ENCODE measurements at regions not wholly inside any gene's neighbourhood (a gene's known extent, or its start where the extent isn't known, plus 50 kb on each side); places are given as distances from the start of the nearest gene placed in this dataset.

DNA sequence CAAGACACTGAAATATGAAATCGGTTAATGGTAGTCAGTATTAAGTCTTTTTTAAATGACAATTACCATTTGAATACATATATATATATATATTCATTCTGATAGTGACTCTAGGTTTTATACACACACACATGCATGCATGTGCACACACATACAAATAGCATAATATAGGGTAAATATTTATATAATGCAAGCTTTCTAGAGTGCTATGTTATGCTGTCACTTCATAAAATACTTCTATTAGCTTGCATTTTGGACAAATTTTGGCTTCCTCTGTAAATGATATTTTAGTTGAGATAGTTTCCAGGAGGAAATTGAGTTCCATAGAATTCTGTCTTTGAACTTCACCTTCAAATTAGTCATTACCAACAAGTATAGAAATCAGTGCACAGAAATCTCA, 89.9 kb upstream of the EPHA3 start (continued):
- TF ChIP-seq FOXJ3 (CRISPR knock-in tag; IDR thresholded peaks at IDR 0.05) (no peak), YY1 (IDR thresholded peaks at IDR 0.05; ENCODE audit: low read depth) (no peak)
- TF ChIP-seq, protein P1, sequence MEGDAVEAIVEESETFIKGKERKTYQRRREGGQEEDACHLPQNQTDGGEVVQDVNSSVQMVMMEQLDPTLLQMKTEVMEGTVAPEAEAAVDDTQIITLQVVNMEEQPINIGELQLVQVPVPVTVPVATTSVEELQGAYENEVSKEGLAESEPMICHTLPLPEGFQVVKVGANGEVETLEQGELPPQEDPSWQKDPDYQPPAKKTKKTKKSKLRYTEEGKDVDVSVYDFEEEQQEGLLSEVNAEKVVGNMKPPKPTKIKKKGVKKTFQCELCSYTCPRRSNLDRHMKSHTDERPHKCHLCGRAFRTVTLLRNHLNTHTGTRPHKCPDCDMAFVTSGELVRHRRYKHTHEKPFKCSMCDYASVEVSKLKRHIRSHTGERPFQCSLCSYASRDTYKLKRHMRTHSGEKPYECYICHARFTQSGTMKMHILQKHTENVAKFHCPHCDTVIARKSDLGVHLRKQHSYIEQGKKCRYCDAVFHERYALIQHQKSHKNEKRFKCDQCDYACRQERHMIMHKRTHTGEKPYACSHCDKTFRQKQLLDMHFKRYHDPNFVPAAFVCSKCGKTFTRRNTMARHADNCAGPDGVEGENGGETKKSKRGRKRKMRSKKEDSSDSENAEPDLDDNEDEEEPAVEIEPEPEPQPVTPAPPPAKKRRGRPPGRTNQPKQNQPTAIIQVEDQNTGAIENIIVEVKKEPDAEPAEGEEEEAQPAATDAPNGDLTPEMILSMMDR (IDR thresholded peaks at IDR 0.05): no peak
- TF ChIP-seq, protein P2, sequence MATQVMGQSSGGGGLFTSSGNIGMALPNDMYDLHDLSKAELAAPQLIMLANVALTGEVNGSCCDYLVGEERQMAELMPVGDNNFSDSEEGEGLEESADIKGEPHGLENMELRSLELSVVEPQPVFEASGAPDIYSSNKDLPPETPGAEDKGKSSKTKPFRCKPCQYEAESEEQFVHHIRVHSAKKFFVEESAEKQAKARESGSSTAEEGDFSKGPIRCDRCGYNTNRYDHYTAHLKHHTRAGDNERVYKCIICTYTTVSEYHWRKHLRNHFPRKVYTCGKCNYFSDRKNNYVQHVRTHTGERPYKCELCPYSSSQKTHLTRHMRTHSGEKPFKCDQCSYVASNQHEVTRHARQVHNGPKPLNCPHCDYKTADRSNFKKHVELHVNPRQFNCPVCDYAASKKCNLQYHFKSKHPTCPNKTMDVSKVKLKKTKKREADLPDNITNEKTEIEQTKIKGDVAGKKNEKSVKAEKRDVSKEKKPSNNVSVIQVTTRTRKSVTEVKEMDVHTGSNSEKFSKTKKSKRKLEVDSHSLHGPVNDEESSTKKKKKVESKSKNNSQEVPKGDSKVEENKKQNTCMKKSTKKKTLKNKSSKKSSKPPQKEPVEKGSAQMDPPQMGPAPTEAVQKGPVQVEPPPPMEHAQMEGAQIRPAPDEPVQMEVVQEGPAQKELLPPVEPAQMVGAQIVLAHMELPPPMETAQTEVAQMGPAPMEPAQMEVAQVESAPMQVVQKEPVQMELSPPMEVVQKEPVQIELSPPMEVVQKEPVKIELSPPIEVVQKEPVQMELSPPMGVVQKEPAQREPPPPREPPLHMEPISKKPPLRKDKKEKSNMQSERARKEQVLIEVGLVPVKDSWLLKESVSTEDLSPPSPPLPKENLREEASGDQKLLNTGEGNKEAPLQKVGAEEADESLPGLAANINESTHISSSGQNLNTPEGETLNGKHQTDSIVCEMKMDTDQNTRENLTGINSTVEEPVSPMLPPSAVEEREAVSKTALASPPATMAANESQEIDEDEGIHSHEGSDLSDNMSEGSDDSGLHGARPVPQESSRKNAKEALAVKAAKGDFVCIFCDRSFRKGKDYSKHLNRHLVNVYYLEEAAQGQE (IDR thresholded peaks at IDR 0.05; ENCODE audit: low read depth, low read length): no peak
- TF ChIP-seq, protein P3, sequence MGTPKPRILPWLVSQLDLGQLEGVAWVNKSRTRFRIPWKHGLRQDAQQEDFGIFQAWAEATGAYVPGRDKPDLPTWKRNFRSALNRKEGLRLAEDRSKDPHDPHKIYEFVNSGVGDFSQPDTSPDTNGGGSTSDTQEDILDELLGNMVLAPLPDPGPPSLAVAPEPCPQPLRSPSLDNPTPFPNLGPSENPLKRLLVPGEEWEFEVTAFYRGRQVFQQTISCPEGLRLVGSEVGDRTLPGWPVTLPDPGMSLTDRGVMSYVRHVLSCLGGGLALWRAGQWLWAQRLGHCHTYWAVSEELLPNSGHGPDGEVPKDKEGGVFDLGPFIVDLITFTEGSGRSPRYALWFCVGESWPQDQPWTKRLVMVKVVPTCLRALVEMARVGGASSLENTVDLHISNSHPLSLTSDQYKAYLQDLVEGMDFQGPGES (IDR thresholded peaks at IDR 0.05; ENCODE audit: low read depth, low read length): no peak

DNA sequence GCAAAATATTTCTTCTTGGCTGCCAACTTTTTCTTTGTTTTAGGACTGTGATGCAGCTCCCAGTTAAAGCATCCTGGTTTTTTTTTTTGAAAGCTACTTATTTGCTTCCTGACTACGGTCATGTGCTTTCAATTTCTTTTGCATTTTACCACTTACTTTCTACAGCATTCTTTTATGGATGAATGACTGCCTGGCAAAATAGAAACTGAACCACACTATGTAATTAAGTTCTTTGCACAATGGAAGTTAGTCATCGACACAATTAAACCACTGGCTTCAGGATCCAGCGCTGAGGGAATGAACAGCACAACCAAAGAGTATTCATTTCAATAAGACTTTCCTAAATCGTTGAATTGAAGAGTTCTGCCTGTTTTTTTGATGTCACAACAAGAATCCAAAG, 82.2 kb upstream of the EPHA3 start:
- POLR2A ChIA-PET: no interaction called here
- Histone ChIP-seq H3F3A (replicated peaks; ENCODE audit: insufficient read depth) (no peaks in the 10 kb centered on the region), H3K9me3 (no peaks in the 10 kb centered on the region), H3K36me3 (replicated peaks in 1 of 2; ENCODE audit: control insufficient read depth in 1 of 2, insufficient read depth in 2 of 2, low read length in 1 of 2) (no peaks in the 10 kb centered on the region), H3K27ac (ENCODE audit: low read depth in 2 of 2, low read length in 1 of 2) (no peak overlapping the region), H3K4me3 (ENCODE audit: low read depth in 2 of 2, low read length in 1 of 2) (no peak overlapping the region), H2AFZ (ENCODE audit: low read depth) (no peak overlapping the region), H3K4me2 (no peak overlapping the region), H3K79me2 (ENCODE audit: insufficient read depth) (no peaks in the 10 kb centered on the region), H4K20me1 (ENCODE audit: insufficient read depth) (peaks cover 3% of the 10 kb centered on the region; the same call in 1 of the 2 replicates), H3K27me3 (ENCODE audit: insufficient read depth) (no peaks in the 10 kb centered on the region; the same call in 1 of the 2 replicates), H3K4me1 (ENCODE audit: control insufficient read depth in 1 of 2, insufficient read depth in 2 of 2, low read depth in 1 of 2, low read length in 1 of 2) (peaks cover 0 to 6% of the 10 kb centered on the region in 2 experiments; a peak in 1 of 4 replicates), H3K9ac (no peak overlapping the region), H3K9me2 (no peaks in the 10 kb centered on the region)
- WGBS (ENCODE audit: low lambda C conversion rate): 1% methylated on average over 4 of the region's 4 CpGs
- no peak for TF ChIP-seq TEAD4 (IDR thresholded peaks at IDR 0.05; ENCODE audit: borderline replicate concordance, insufficient read depth)
- no peak for TF ChIP-seq ELF1 (IDR thresholded peaks at IDR 0.05)
- no peak for TF ChIP-seq SIN3A (IDR thresholded peaks at IDR 0.05; ENCODE audit: borderline replicate concordance, low read depth, low read length)
- CTCF ChIA-PET: no interaction called here
- DNase-seq: no peak
